ENCODE measurements at regions not wholly inside any gene's neighbourhood (a gene's known extent, or its start where the extent isn't known, plus 50 kb on each side); places are given as distances from the start of the nearest gene placed in this dataset.
A peak's percentile ranks its signal among the peaks of the same experiment; 100 is the strongest.

DNA sequence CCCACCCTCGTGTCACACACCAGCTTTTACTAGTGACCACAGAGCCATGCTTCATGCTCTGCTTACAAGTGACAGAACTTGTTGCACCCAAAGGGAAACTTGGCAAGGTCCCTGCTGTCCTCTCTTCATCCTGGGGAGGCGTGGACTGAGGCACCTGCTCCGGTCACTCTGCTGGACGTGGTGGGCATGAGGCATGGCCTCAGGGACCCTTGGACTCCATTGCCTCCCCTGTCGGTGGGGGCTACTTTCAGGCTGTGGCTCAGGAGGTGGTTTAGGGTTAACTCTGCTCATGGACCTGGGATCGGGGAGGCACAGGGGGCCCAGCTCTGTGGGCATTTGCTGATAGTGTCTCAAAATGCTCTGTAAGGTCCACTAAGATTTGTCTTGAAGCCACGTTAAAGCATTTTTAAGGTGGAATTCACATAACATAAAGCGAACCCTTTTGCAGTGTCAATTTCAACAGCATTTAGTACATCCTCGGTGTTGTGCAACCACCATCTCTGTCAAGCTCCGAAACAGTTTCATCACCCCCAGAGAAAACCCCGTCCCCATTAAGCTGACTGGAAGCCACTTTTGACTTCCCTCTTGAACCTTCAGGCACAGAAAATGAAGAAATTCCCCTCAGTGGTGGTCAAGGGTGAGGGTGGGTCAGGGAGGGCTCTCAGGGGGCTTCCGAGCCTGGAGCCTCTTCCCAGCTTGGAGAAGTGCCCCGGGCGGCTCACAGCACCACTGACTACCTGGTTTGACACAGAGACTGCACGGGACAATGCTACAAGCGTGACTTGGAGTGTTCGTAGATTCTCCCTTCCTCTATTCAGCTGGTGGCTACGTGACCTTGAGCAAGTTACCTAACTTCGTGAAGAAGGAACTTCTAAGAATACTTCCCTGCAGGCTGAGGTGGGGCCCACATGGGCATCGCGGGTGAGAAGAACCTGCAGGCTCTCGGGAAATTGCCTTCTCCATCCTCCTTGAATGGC lies 100.0 kb upstream of the HDAC4 start:
- no peak for TF ChIP-seq JUND (IDR thresholded peaks at IDR 0.05; ENCODE audit: low read depth)
- DNase-seq (ENCODE audit: low read depth in 1 of 2, low spot score in 1 of 2) = no peak
- in situ Hi-C loops (cut with HindIII; ENCODE audit: low pct_unique_long_range_greater_than_20kb, low sequenced_read_pairs) = no loop called here

- in situ Hi-C loops (cut with HindIII; ENCODE audit: low pct_unique_long_range_greater_than_20kb, low sequenced_read_pairs) = no loop called here
- no peak for DNase-seq (ENCODE audit: low read depth in 1 of 2, low spot score in 1 of 2)
- TF ChIP-seq JUND (IDR thresholded peaks at IDR 0.05; ENCODE audit: low read depth) = no peak
Observed at GRCh38 chr2:239499726-239500573, 99.1 kb upstream of the HDAC4 start.

DNA sequence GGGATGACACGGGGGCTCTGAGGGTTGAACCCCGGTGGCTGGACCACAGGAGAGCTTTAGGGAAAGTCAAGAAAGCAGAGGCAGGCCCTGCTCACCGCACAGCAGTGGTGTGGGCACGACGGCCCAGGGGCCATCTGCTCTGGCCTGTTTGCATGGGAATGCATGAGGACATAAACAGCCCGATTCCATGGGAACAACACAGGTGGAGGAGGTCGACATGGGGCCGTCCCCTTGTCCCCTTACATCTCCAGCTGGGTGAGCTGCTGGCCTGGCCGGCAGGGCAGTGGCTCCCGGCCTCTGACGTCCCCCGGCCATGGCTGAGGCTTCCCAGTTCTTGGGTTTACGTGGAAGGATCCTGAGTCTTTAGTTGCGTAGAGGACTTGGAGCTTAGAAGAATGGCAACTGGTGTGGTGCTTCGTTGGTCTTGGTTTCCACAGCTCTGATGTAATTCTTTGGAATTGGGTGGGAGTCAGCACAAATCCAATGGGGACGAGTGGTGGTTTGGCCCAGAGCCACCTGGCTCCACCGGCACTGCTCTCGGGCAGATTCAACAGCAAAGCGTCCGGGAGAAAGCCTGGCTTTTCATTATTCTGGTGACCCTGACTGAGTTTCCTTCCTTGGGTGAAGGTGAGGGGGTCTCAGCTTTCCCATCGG lies 98.3 kb upstream of the HDAC4 start:
- DNase-seq (ENCODE audit: low read depth in 1 of 2, low spot score in 1 of 2) = no peak
- in situ Hi-C loops (cut with HindIII; ENCODE audit: low pct_unique_long_range_greater_than_20kb, low sequenced_read_pairs) = no loop called here
- no peak for TF ChIP-seq JUND (IDR thresholded peaks at IDR 0.05; ENCODE audit: low read depth)

DNA sequence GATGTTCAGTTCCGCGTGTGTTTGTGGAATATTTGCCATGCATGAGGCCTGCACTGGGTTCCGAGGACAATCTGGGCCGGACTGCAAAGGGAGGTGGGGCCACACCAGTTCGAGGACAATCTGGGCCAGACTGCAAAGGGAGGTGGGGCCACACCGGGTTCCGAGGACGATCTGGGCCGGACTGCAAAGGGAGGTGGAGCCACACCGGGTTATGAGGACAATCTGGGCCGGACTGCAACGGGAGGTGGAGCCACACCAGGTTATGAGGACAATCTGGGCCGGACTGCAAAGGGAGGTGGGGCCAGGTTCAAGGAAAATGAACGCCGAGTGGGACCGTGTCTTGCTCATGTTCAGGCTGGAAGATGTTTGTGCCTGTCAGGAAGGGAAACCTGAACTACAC lies 97.8 kb upstream of the HDAC4 start:
- TF ChIP-seq JUND (IDR thresholded peaks at IDR 0.05; ENCODE audit: low read depth) = no peak
- DNase-seq (ENCODE audit: low read depth in 1 of 2, low spot score in 1 of 2) = no peak
- in situ Hi-C loops (cut with HindIII; ENCODE audit: low pct_unique_long_range_greater_than_20kb, low sequenced_read_pairs) = no loop called here

GRCh38 chr2:239496700-239497099 lies 95.9 kb upstream of the HDAC4 start:
- peak in 1 of 2 experiments; percentile 26 for DNase-seq (ENCODE audit: low read depth in 1 of 2, low spot score in 1 of 2)
- TF ChIP-seq JUND (IDR thresholded peaks at IDR 0.05; ENCODE audit: low read depth) = no peak
- in situ Hi-C loops (cut with HindIII; ENCODE audit: low pct_unique_long_range_greater_than_20kb, low sequenced_read_pairs) = no loop called here

- no peak for TF ChIP-seq JUND (IDR thresholded peaks at IDR 0.05; ENCODE audit: low read depth)
- DNase-seq (ENCODE audit: low read depth in 1 of 2, low spot score in 1 of 2) = no peak
- in situ Hi-C loops (cut with HindIII; ENCODE audit: low pct_unique_long_range_greater_than_20kb, low sequenced_read_pairs) = no loop called here
Observed at GRCh38 chr2:239495791-239496233, 95.0 kb upstream of the HDAC4 start.

DNA sequence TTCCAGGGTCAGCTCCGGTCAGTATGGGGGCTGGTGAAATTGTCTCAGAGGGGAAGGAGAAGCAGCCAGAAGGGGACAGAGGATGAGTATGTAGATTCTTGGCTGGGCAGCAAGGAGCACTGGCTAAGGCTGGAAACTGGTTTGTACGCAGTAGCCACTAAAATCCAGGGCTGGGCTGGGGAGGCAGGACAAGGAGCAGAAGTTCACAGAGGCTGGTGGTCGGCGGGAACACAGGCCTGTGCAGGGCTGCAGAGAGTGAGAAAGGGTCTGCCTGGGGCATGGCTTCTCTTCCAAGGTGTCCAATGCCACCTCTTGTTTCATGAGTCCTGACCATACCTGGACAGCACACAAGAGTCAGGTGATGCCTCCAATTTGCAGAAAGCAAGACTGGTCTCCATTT lies 94.4 kb upstream of the HDAC4 start:
- no peak for TF ChIP-seq JUND (IDR thresholded peaks at IDR 0.05; ENCODE audit: low read depth)
- DNase-seq (ENCODE audit: low read depth in 1 of 2, low spot score in 1 of 2) = no peak
- in situ Hi-C loops (cut with HindIII; ENCODE audit: low pct_unique_long_range_greater_than_20kb, low sequenced_read_pairs) = no loop called here

GRCh38 chr2:239494578-239494977 lies 93.8 kb upstream of the HDAC4 start:
- TF ChIP-seq JUND (IDR thresholded peaks at IDR 0.05; ENCODE audit: low read depth) = no peak
- no peak for DNase-seq (ENCODE audit: low read depth in 1 of 2, low spot score in 1 of 2)
- in situ Hi-C loops (cut with HindIII; ENCODE audit: low pct_unique_long_range_greater_than_20kb, low sequenced_read_pairs) = no loop called here

DNA sequence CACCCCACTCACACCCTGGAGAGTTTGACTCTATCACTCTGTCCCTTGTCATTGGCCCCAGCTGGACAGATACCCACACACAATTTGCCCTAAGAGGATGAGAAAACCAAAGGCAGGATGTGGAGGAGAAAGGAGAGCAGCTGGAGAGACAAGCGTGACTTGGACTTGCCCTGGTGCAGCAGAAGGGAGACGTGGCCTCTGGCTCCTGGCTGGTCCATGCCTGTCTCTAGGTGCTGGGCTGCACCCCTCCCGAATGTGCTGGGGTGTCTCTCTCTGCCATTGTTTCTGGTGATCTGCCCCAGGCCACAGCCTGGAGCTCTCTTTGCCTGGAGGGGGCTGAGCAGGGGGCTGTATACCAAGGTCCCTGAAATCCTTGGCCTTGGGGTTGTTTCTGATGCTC lies 88.7 kb upstream of the HDAC4 start:
- TF ChIP-seq JUND (IDR thresholded peaks at IDR 0.05; ENCODE audit: low read depth) = no peak
- no peak for DNase-seq (ENCODE audit: low read depth in 1 of 2, low spot score in 1 of 2)
- in situ Hi-C loops (cut with HindIII; ENCODE audit: low pct_unique_long_range_greater_than_20kb, low sequenced_read_pairs) = no loop called here

DNA sequence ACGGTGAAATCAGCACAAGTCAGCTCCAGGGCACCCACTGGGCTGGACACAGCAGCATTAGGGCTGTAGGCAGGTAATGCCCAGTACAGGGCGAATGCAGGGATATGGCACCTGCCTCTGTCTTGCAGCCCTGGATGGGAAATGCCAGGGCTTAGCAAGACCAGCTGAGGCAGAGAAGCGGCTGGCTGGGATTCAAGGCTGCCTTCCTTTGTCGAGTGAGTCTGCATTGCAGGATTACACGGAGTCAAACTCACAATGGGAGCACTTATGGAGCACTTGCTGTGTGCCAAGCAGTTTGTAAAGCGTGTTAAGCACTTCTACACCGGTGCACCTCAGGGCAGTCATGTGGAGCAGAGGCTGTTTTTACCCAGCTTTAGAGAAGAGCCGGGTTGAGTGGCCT lies 87.3 kb upstream of the HDAC4 start:
- no peak for DNase-seq (ENCODE audit: low read depth in 1 of 2, low spot score in 1 of 2)
- no peak for TF ChIP-seq JUND (IDR thresholded peaks at IDR 0.05; ENCODE audit: low read depth)
- in situ Hi-C loops (cut with HindIII; ENCODE audit: low pct_unique_long_range_greater_than_20kb, low sequenced_read_pairs) = no loop called here

- TF ChIP-seq JUND (IDR thresholded peaks at IDR 0.05; ENCODE audit: low read depth) = no peak
- in situ Hi-C loops (cut with HindIII; ENCODE audit: low pct_unique_long_range_greater_than_20kb, low sequenced_read_pairs) = no loop called here
- no peak for DNase-seq (ENCODE audit: low read depth in 1 of 2, low spot score in 1 of 2)
Observed at GRCh38 chr2:239487272-239487671, 86.5 kb upstream of the HDAC4 start.

DNA sequence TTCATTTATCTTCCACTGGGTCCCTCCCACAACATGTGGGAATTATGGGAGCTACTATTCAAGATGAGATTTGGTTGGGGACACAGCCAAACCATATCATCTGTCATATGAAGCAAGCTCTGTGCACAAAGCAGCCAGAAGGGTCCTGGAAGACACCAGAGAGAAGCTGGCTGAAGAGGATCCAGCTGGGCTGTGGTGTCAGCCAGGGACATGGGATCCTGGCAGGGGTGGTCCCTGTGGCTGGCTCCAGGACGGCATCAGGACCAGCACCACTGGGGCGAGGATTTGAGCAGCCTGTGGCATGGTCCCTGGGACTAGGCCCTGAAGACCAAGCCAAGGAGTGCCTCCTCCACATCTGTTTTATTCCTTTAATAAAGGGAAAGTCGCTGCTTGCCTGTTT lies 84.8 kb upstream of the HDAC4 start:
- no peak for DNase-seq (ENCODE audit: low read depth in 1 of 2, low spot score in 1 of 2)
- no peak for TF ChIP-seq JUND (IDR thresholded peaks at IDR 0.05; ENCODE audit: low read depth)
- in situ Hi-C loops (cut with HindIII; ENCODE audit: low pct_unique_long_range_greater_than_20kb, low sequenced_read_pairs) = no loop called here
